Gastroesophageal sphincter (tissue), 3 donors: ENCODE measurements at regions not wholly inside any gene's neighbourhood (a gene's known extent, or its start where the extent isn't known, plus 50 kb on each side); places are given as distances from the start of the nearest gene placed in this dataset.
"Not testable (repeated sequence)": the region's sequence is repeated elsewhere in the genome, so short reads cannot be mapped to it uniquely, and the experiment has no call there.

Experiments
- CTCF ChIP-seq, 4 experiments: fragments of 200-600 bp in 2 of 4; fragments of 450-650 bp in 2 of 4; sonication (generic) in 1 of 4; IDR thresholded peaks; one replicate each; pipeline ENCODE4 v1.5.1; 2017 to 2019; ENCODE audit warnings: antibody characterized with exemption in 4 of 4, mild to moderate bottlenecking in 2 of 4, moderate library complexity in 2 of 4
- POLR2A ChIP-seq, 2 donors: fragments of 450-650 bp; IDR thresholded peaks; one replicate each; pipeline ENCODE4 v1.6.1; 2017; ENCODE audit warnings: antibody characterized with exemption in 2 of 2, mild to moderate bottlenecking in 2 of 2, moderate library complexity in 1 of 2

DNA sequence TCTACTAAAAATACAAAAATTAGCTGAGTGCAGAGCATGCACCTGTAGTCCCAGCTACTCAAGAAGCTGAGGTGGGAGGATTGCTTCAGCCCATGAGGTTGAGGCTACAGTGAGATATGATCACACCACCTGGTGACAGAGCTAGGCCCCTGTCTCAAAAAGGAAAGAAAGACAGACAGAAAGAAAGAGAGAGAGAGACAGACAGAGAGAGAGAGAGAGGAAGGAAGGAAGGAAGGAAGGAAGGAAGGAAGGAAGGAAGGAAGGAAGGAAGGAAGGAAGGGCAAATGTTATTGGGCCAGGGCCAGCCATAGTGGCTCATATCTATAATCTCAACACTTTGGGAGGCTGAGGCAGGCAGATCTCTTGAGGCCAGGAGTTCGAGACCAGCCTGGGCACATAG, 134.3 kb upstream of the JARID2 start:
- not testable (repeated sequence) for TF ChIP-seq POLR2A, CTCF (IDR thresholded peaks at IDR 0.05)
